ENCODE measurements at regions not wholly inside any gene's neighbourhood (a gene's known extent, or its start where the extent isn't known, plus 50 kb on each side); places are given as distances from the start of the nearest gene placed in this dataset.

DNA sequence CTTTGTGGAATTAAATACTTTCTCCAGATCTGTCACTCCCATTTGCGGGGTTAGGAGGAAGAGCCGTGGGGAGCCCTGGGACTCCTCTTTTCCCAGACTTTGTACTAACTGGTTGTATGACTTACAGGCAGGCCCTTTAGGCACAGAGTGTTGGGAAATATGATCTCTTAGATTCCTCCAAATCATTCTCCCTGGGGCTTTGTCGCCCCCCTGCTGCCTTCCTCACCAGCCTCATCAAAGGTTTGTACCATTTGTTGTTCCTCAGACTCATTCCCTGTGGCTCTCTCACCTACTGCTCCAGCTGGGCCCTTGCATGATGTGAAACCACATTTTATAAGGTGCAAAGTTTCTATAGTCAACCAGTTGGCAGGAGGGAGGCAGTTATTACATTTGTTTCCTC, 56.4 kb downstream of the CRYGS start:
- no peaks in the 10 kb centered on the region for H3K36me3 Mint-ChIP-seq (ENCODE audit: low read depth)
- H3K27ac Mint-ChIP-seq: no peak overlapping the region
- POLR2A ChIA-PET: no interaction called here
- ATAC-seq (ENCODE audit: low read depth) (no peak), DNase-seq (no peak)
- H3K9me3 Mint-ChIP-seq: no peaks in the 10 kb centered on the region
- no peak overlapping the region for H3K4me3 Mint-ChIP-seq
- H3K27me3 Mint-ChIP-seq: no peaks in the 10 kb centered on the region
- TF ChIP-seq, protein P1, sequence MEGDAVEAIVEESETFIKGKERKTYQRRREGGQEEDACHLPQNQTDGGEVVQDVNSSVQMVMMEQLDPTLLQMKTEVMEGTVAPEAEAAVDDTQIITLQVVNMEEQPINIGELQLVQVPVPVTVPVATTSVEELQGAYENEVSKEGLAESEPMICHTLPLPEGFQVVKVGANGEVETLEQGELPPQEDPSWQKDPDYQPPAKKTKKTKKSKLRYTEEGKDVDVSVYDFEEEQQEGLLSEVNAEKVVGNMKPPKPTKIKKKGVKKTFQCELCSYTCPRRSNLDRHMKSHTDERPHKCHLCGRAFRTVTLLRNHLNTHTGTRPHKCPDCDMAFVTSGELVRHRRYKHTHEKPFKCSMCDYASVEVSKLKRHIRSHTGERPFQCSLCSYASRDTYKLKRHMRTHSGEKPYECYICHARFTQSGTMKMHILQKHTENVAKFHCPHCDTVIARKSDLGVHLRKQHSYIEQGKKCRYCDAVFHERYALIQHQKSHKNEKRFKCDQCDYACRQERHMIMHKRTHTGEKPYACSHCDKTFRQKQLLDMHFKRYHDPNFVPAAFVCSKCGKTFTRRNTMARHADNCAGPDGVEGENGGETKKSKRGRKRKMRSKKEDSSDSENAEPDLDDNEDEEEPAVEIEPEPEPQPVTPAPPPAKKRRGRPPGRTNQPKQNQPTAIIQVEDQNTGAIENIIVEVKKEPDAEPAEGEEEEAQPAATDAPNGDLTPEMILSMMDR (IDR thresholded peaks at IDR 0.05): no peak
- no peaks in the 10 kb centered on the region for H3K4me1 Mint-ChIP-seq
- CTCF ChIA-PET: no interaction called here
- intact Hi-C loops (cut with micrococcal nuclease): no loop called here

DNA sequence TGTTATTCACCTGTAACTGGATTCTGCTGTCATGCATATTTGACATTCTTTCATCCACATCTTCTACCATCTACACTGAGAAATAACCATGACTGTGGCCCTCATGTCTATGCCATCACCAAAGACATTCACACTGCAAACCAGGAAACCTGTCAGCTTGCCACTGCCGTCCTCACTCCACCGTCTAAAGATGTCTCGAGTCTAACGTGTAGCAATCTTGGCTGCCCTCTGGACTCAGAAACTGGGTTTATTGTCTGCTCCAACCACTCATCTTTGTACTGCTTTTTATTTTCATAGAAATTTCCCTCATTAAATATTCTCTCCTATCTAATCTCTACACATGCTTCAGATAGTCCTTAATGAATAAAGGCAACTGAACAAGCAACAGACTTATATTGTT, 57.1 kb downstream of the CRYGS start:
- Mint-ChIP-seq H3K4me1 (no peaks in the 10 kb centered on the region), H3K27ac (no peak overlapping the region), H3K9me3 (no peaks in the 10 kb centered on the region), H3K36me3 (ENCODE audit: low read depth) (no peaks in the 10 kb centered on the region), H3K27me3 (no peaks in the 10 kb centered on the region), H3K4me3 (no peak overlapping the region)
- POLR2A ChIA-PET: no interaction called here
- TF ChIP-seq, protein P1 (IDR thresholded peaks at IDR 0.05): no peak
- CTCF ChIA-PET: no interaction called here
- no peak for ATAC-seq (ENCODE audit: low read depth)
- intact Hi-C loops (cut with micrococcal nuclease): no loop called here
- DNase-seq: no peak

DNA sequence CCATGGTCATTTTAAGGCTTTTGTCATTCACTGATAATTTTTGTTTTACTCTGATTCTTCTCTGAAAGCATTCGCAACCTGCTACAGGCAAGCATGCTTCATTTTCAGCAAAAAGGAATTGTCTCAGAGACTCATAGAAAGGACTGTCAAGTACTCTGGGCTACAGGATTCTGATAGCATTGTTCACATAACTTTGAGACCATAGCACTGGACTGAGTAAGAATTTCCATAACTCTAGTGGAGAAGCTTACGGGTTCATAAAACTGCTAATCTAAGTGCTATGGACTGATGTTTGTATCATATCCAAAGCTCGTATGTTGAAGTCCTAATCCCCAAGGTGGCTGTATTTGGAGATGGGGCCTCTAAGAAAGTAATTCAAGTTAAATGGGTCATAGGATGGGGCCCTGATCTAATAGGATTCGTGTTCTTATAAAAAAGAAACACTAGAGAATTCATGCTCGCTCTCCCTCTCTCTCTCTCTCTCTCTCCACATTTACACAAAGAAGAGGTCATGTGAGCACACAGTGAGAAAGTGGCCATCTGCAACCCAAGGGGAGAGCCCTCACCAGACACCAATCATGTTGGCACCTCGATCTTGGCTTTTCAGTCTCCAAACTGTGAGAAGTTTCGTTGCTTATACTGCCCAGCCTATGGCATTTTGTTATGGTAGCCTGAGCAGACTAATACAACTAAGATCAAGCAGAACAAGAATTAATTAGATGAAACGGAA, 60.4 kb downstream of the CRYGS start:
- H3K9me3 Mint-ChIP-seq: no peaks in the 10 kb centered on the region
- TF ChIP-seq, protein P1 (IDR thresholded peaks at IDR 0.05): no peak
- H3K27ac Mint-ChIP-seq: no peak overlapping the region
- no peak for DNase-seq
- no peaks in the 10 kb centered on the region for H3K27me3 Mint-ChIP-seq
- ChIA-PET POLR2A (no interaction called here), CTCF (no interaction called here)
- ATAC-seq (ENCODE audit: low read depth): no peak
- H3K4me1 Mint-ChIP-seq: peaks cover 6% of the 10 kb centered on the region
- H3K4me3 Mint-ChIP-seq: no peak overlapping the region
- H3K36me3 Mint-ChIP-seq (ENCODE audit: low read depth): no peaks in the 10 kb centered on the region
- intact Hi-C loops (cut with micrococcal nuclease): no loop called here

DNA sequence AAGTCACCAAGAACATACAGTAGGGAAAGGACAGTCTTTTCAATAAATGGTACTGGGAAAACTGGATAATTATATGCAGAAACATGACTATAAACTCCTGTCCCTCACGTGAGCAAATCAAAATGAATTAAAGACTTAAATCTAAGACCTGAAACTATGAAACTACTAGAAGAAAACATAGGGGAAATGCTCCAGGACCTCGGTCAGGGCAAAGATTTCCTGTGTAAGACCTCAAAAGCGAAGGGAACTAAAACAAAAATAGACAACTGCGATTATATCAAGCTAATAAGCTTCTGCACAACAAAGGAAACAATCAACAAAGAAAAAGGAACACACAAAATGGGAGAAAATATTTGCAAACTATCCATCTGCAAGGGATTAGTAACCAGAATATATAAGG, 62.7 kb downstream of the CRYGS start:
- Mint-ChIP-seq H3K27ac (no peak overlapping the region), H3K36me3 (ENCODE audit: low read depth) (no peaks in the 10 kb centered on the region), H3K4me1 (peaks cover 8% of the 10 kb centered on the region), H3K9me3 (no peaks in the 10 kb centered on the region), H3K4me3 (no peak overlapping the region), H3K27me3 (no peaks in the 10 kb centered on the region)
- ATAC-seq (ENCODE audit: low read depth): no peak
- intact Hi-C loops (cut with micrococcal nuclease): no loop called here
- ChIA-PET CTCF (interaction anchor here (1.0 kb wide), 1 partner anchor 59 kb away, joined by 4 read pairs; no protein-coding TSS in a partner anchor), POLR2A (no interaction called here)
- no peak for DNase-seq
- TF ChIP-seq, protein P1 (IDR thresholded peaks at IDR 0.05): no peak

DNA sequence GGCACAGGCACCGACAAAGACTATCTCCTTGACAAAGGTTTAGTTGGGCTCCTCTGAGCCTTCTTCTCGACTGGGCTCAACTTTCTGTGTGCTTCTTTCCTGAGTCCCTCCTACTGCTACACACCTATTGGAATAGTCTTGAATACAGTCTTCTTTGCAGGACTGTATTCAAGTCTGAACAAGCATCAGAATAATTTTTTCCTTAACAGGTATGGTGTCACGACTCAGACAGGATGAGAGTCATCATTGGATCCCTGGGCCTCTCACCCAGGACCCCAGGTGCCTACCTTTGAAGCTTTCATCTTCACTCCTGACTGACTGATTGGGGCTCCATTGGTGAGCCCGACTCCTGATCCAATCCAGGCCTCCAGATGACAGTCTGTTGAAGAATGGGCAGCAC, 66.3 kb downstream of the CRYGS start:
- TF ChIP-seq, protein P1 (IDR thresholded peaks at IDR 0.05): no peak
- Mint-ChIP-seq H3K4me3 (no peak overlapping the region), H3K9me3 (no peaks in the 10 kb centered on the region), H3K36me3 (ENCODE audit: low read depth) (no peaks in the 10 kb centered on the region), H3K4me1 (peaks cover 11% of the 10 kb centered on the region), H3K27me3 (no peaks in the 10 kb centered on the region), H3K27ac (no peak overlapping the region)
- intact Hi-C loops (cut with micrococcal nuclease): no loop called here
- ChIA-PET POLR2A (no interaction called here), CTCF (no interaction called here)
- no peak for DNase-seq
- no peak for ATAC-seq (ENCODE audit: low read depth)
